ENCODE measurements at regions not wholly inside any gene's neighbourhood (a gene's known extent, or its start where the extent isn't known, plus 50 kb on each side); places are given as distances from the start of the nearest gene placed in this dataset.

DNA sequence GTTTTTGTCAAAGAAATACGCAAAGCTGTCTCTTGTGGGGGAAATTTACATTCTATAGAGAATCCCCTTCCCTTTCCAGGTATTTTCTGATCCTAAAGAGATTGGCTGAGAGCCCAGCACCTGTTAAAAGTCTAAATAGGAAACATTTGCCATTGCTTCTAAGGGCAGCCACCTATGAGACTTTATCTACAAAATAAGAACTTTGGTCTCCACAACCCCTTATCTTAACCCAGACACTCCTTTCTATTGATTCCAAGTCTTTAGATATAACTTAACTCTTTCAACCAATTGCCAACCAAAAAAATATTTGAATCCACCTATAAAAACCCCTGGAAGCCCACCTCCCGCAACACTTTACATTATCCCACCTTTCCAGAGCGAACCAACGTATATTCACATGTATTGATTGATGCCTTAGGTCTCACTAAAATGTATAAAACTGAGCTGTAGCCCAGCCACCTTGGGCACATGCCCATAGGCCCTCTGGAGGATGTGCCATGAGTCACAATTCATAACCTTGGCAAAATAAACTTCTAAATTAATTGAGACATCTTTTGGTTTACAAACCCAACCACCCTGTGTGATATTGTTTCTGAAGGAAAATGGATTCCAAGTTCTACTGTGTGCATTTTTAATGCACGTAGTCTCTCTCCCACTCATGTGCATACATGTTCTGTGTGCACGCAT, 211.4 kb downstream of the GAS1 start:
- TF ChIP-seq CTCF (conservative IDR thresholded peaks at IDR 0.05; ENCODE audit: low read length) (no peak), EZH2phosphoT487 (IDR thresholded peaks at IDR 0.05; ENCODE audit: borderline replicate concordance) (no peak)

Data from Loucy (cell line).